Gastrocnemius medialis (tissue), 4 donors: ENCODE measurements at regions not wholly inside any gene's neighbourhood (a gene's known extent, or its start where the extent isn't known, plus 50 kb on each side); places are given as distances from the start of the nearest gene placed in this dataset.

Experiments used
- ATAC-seq, 2 donors: fragments of 150-250 bp; one replicate each; pipeline ENCODE4 v1.9.1; 2016
- DNase-seq, 2 donors: peaks; one replicate each; pipeline ENCODE4 v3.0.0-alpha.2; 2019
- H3K27ac ChIP-seq, 4 donors: fragments of 200-600 bp; sonication (generic); 1 replicate in 1 of 4; 2 replicates in 3 of 4; pipeline ENCODE4 v1.5.1; 2016 to 2018; ENCODE audit warnings: mild to moderate bottlenecking in 2 of 4, moderate library complexity in 1 of 4
- H3K27me3 ChIP-seq, 3 donors: fragments of 200-600 bp; sonication (generic) in 2 of 3; 1 replicate in 1 of 3; 2 replicates in 2 of 3; pipeline versions ENCODE4 v1.5.1 to v1.6.0; 2016 to 2019; ENCODE audit warnings: mild to moderate bottlenecking in 1 of 3, moderate library complexity in 1 of 3
- H3K36me3 ChIP-seq, 2 donors: fragments of 200-600 bp; sonication (generic) in 1 of 2; one replicate each; pipeline ENCODE4 v1.5.1; 2017 to 2018
- H3K4me1 ChIP-seq, 2 donors: fragments of 200-600 bp; sonication (generic) in 1 of 2; one replicate each; pipeline ENCODE4 v1.5.1; 2016 to 2017; ENCODE audit warnings: mild to moderate bottlenecking in 2 of 2
- H3K4me3 ChIP-seq, 4 donors: fragments of 200-600 bp; sonication (generic) in 3 of 4; 1 replicate in 1 of 4; 2 replicates in 3 of 4; pipeline ENCODE4 v1.5.1; 2016 to 2019; ENCODE audit warnings: mild to moderate bottlenecking in 2 of 4
- H3K9me3 ChIP-seq, 3 donors: fragments of 200-600 bp; sonication (generic) in 2 of 3; 1 replicate in 1 of 3; 2 replicates in 2 of 3; pipeline ENCODE4 v1.5.1; 2016 to 2019
- POLR2A ChIP-seq, 2 donors: fragments of 450-650 bp; IDR thresholded peaks; one replicate each; pipeline ENCODE4 v1.6.1; 2017; ENCODE audit warnings: antibody characterized with exemption in 2 of 2, mild to moderate bottlenecking in 2 of 2, moderate library complexity in 2 of 2
- in situ Hi-C, 4 donors: fragments of 200-750 bp; cut with MboI; loops; one replicate each; pipeline versions ENCODE4 v1.15.0 to v1.8.0; 2017; ENCODE audit warnings: low sequenced_read_pairs in 4 of 4
- intact Hi-C: fragments of 100-400 bp; cut with DNase I; formaldehyde crosslinking; loops from one replicate; pipeline ENCODE4 v1.15.1; 2023; ENCODE audit warnings: low total_unique reads
- TF ChIP-seq, protein P1 (sequence below), 5 experiments: fragments of 450-650 bp in 3 of 5; fragments of 200-600 bp in 2 of 5; sonication (generic) in 2 of 5; IDR thresholded peaks in 4 of 5; conservative IDR thresholded peaks in 1 of 5; 1 replicate in 4 of 5; 2 replicates in 1 of 5; pipeline ENCODE4 v1.5.1; 2016 to 2019; ENCODE audit warnings: antibody characterized with exemption in 5 of 5, mild to moderate bottlenecking in 3 of 5, moderate library complexity in 3 of 5

DNA sequence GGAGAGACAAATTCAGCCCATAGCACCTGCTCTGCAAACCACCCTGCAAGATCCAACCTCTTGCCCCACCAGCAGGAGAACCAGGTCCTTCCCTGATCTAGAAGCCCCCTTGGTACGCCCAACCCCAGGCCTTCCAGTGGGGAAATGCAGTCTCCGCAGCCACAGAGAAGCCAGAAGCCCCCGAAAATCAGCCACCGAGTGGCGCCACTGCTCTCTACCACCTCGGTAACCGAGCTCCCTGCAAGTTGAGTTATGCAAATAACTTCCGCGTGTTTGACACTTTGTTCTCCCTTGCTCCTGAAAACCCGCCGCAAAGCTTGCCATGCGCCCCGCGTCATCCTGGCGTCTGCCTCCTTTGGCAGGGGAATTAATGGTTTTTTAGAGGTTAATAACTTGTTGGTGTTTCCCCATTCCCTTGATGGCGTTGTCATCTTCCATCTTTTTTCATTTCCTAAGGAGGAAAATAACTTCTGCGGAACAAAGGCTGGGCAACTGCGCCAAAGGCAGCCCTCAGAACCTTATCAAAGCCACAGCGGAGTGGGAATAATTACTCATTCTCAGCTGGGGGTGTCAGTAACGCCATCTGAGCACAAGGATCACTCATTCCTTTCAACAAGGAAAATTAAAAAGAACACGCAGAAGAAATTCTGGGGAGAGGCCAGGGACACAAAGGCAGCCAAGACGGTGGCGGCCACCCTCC is 60.4 kb downstream of the FZD10 start:
- in situ Hi-C loops (no loop called here), intact Hi-C loops (no loop called here)
- DNase-seq (no peak), ATAC-seq (no peak)
- Histone ChIP-seq H3K27me3 (peaks cover 0 to 3% (median 0%) of the 10 kb centered on the region in 3 donors), H3K36me3 (no peaks in the 10 kb centered on the region), H3K9me3 (no peaks in the 10 kb centered on the region), H3K27ac (no peak overlapping the region), H3K4me3 (no peak overlapping the region), H3K4me1 (no peaks in the 10 kb centered on the region)
- TF ChIP-seq POLR2A (IDR thresholded peaks at IDR 0.05), result no peak
- TF ChIP-seq, protein P1, sequence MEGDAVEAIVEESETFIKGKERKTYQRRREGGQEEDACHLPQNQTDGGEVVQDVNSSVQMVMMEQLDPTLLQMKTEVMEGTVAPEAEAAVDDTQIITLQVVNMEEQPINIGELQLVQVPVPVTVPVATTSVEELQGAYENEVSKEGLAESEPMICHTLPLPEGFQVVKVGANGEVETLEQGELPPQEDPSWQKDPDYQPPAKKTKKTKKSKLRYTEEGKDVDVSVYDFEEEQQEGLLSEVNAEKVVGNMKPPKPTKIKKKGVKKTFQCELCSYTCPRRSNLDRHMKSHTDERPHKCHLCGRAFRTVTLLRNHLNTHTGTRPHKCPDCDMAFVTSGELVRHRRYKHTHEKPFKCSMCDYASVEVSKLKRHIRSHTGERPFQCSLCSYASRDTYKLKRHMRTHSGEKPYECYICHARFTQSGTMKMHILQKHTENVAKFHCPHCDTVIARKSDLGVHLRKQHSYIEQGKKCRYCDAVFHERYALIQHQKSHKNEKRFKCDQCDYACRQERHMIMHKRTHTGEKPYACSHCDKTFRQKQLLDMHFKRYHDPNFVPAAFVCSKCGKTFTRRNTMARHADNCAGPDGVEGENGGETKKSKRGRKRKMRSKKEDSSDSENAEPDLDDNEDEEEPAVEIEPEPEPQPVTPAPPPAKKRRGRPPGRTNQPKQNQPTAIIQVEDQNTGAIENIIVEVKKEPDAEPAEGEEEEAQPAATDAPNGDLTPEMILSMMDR (IDR thresholded peaks at IDR 0.05 in 4 of 5, conservative IDR thresholded peaks at IDR 0.05 in 1 of 5), result no peak

DNA sequence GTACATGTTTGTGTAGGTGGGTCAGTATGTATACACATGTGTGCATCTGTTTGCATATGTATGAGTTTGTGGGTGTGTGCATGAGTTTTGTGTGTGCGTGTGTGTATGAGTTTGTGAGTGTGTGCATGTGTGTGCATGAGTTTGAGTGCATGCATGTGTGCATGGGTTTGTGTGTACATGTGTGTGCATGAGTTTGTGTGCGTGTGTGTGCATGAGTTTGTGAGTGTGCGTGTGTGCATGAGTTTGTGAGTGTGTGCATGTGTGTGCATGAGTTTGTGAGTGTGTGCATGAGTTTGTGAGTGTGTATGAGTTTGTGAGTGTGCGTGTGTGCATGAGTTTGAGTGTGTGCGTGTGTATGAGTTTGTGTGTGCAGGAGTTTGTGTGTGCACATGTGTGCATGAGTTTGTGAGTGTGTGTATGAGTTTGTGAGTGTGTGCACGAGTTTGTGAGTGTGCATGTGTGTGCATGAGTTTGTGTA is 61.5 kb downstream of the FZD10 start:
- Histone ChIP-seq H3K9me3 (no peaks in the 10 kb centered on the region), H3K4me1 (no peaks in the 10 kb centered on the region), H3K4me3 (no peak overlapping the region), H3K27me3 (peaks cover 0 to 3% (median 0%) of the 10 kb centered on the region in 3 donors), H3K36me3 (no peaks in the 10 kb centered on the region), H3K27ac (no peak overlapping the region)
- TF ChIP-seq, protein P1 (IDR thresholded peaks at IDR 0.05 in 4 of 5, conservative IDR thresholded peaks at IDR 0.05 in 1 of 5), result no peak
- no peak for TF ChIP-seq POLR2A (IDR thresholded peaks at IDR 0.05)
- intact Hi-C loops (no loop called here), in situ Hi-C loops (no loop called here)
- no peak for ATAC-seq
- DNase-seq, result no peak

DNA sequence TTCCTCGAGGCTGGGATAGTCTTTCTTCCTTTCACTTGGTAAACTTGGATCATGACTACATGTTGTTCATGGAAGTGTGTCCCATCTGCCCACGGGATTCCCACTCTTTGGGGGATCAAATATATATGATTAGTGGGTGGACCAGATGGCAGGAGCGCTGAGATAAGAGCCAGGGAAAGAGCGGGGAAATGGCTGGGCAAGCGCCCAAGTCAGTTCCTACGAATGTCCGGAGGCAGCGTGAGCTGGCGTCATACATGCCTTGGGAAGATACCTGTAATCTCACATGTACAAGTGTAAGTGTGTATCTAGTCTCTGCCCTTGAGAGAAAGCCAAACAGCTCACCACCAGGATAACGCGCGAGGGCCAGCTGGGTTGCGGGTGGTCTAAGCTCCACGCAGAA is 62.3 kb downstream of the FZD10 start:
- intact Hi-C loops, result no loop called here
- ATAC-seq, result no peak
- Histone ChIP-seq H3K27ac (no peak overlapping the region), H3K27me3 (peaks cover 0 to 3% (median 0%) of the 10 kb centered on the region in 3 donors), H3K36me3 (no peaks in the 10 kb centered on the region), H3K4me3 (no peak overlapping the region), H3K4me1 (no peaks in the 10 kb centered on the region), H3K9me3 (no peaks in the 10 kb centered on the region)
- in situ Hi-C loops, result no loop called here
- no peak for TF ChIP-seq POLR2A (IDR thresholded peaks at IDR 0.05)
- TF ChIP-seq, protein P1 (IDR thresholded peaks at IDR 0.05 in 4 of 5, conservative IDR thresholded peaks at IDR 0.05 in 1 of 5), result no peak
- no peak for DNase-seq

DNA sequence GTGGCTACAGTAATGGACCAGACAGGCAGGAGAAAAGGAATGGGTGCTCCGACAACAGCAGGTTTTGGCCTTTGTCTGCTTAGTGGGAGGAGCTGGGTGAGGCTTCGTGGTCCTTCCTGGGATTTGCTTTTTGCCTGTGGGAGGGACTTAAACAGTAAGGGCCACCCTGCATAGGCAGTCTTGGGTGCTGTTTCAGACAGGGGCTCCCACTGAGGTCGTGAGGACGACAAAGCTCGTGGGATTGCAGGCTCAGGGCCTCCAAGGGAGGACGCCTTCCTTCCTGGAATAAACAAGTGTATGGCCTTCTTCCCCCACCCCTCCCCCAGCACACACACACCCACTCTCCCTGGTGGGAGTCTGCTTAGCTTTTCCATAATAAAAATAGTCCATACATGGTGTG is 63.1 kb downstream of the FZD10 start:
- H3K9me3 ChIP-seq, result no peaks in the 10 kb centered on the region
- no peaks in the 10 kb centered on the region for H3K4me1 ChIP-seq
- in situ Hi-C loops (no loop called here), intact Hi-C loops (no loop called here)
- TF ChIP-seq, protein P1 (IDR thresholded peaks at IDR 0.05 in 4 of 5, conservative IDR thresholded peaks at IDR 0.05 in 1 of 5), result no peak
- no peak for TF ChIP-seq POLR2A (IDR thresholded peaks at IDR 0.05)
- peaks cover 0 to 3% (median 0%) of the 10 kb centered on the region in 3 donors for H3K27me3 ChIP-seq
- no peak overlapping the region for H3K4me3 ChIP-seq
- no peak for DNase-seq
- H3K27ac ChIP-seq, result no peak overlapping the region
- no peaks in the 10 kb centered on the region for H3K36me3 ChIP-seq
- ATAC-seq, result no peak
